Mammary epithelial cell (primary cell): ENCODE measurements at regions not wholly inside any gene's neighbourhood (a gene's known extent, or its start where the extent isn't known, plus 50 kb on each side); places are given as distances from the start of the nearest gene placed in this dataset.

Experiments used
- EZH2 ChIP-seq: IDR thresholded peaks from 2 replicates; pipeline ENCODE4 v1.6.1; 2012; ENCODE audit warnings: low read length, inconsistent platforms, borderline replicate concordance
- TF ChIP-seq, protein P1 (sequence below), 2 donors: IDR thresholded peaks in 1 of 2; conservative IDR thresholded peaks in 1 of 2; 2 replicates each; pipeline ENCODE4 v1.5.1; 2011 to 2012; ENCODE audit warnings: inconsistent platforms in 2 of 2, low read length in 2 of 2, mild to moderate bottlenecking in 2 of 2, control low read depth in 1 of 2, low read depth in 1 of 2; ENCODE audit not compliant: insufficient read depth in 1 of 2; ENCODE audit errors: extremely low read depth in 1 of 2

DNA sequence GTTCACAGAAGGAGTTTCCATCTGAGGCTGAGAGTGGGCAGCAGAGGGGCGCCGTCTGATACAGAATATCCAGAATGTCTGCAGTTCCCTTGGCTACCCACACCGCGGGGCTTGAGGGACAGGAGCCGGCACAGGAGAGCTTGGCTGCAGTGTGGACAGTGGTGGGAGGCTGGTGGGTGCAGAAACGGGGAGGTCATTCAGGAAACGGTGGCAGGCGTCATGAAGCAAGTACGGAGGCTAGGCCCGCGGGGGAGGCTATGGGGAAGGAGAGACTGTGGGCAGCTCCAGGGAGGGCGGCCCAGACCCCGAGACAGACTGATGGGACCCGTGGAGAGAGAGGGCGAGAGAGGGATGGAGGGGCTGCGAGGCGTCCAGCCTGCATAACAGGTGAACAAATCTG is 55.2 kb upstream of the UQCRFS1 start:
- TF ChIP-seq, protein P1, sequence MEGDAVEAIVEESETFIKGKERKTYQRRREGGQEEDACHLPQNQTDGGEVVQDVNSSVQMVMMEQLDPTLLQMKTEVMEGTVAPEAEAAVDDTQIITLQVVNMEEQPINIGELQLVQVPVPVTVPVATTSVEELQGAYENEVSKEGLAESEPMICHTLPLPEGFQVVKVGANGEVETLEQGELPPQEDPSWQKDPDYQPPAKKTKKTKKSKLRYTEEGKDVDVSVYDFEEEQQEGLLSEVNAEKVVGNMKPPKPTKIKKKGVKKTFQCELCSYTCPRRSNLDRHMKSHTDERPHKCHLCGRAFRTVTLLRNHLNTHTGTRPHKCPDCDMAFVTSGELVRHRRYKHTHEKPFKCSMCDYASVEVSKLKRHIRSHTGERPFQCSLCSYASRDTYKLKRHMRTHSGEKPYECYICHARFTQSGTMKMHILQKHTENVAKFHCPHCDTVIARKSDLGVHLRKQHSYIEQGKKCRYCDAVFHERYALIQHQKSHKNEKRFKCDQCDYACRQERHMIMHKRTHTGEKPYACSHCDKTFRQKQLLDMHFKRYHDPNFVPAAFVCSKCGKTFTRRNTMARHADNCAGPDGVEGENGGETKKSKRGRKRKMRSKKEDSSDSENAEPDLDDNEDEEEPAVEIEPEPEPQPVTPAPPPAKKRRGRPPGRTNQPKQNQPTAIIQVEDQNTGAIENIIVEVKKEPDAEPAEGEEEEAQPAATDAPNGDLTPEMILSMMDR (conservative IDR thresholded peaks at IDR 0.05 in 1 of 2, IDR thresholded peaks at IDR 0.05 in 1 of 2; ENCODE audit: extremely low read depth in 1 of 2, insufficient read depth in 1 of 2, low read depth in 1 of 2, low read length in 2 of 2), result no peak
- no peak for TF ChIP-seq EZH2
